Activated CD8-positive, alpha-beta T cell treated with anti-CD3 and anti-CD28 coated beads, Interleukin-2, amount 10 ng/mL, durations not matched to agents 7 days and 5 days (primary cell): ENCODE measurements at regions not wholly inside any gene's neighbourhood (a gene's known extent, or its start where the extent isn't known, plus 50 kb on each side); places are given as distances from the start of the nearest gene placed in this dataset.

Experiments used
- ATAC-seq: fragments of 150-1000 bp; cut with Tn5 transposase; one replicate; pipeline ENCODE4 v1.10.0; 2021; ENCODE audit warnings: moderate library complexity
- CTCF ChIA-PET: fragments of 350-600 bp; sonication (Branson Sonifier 250); formaldehyde crosslinking; loops from one replicate; lab custom pipeline; 2021; ENCODE audit warnings: antibody characterized with exemption; lab: Charles Lee
- POLR2A ChIA-PET: fragments of 350-600 bp; sonication (Branson Sonifier 250); formaldehyde crosslinking; loops from one replicate; lab custom pipeline; 2021; ENCODE audit warnings: antibody characterized with exemption; lab: Charles Lee
- DNase-seq: peaks from one replicate; pipeline ENCODE4 v3.0.0-alpha.2; 2020
- H3K27ac Mint-ChIP-seq: one replicate; pipeline ENCODE4 v1.8.0; 2021; ENCODE audit warnings: mild to moderate bottlenecking, mixed read lengths
- H3K27me3 Mint-ChIP-seq: one replicate; pipeline ENCODE4 v1.8.0; 2021; ENCODE audit warnings: low read depth, mixed read lengths
- H3K36me3 Mint-ChIP-seq: one replicate; pipeline ENCODE4 v1.8.0; 2021; ENCODE audit warnings: low read depth, mixed read lengths
- H3K4me1 Mint-ChIP-seq: one replicate; pipeline ENCODE4 v1.8.0; 2021; ENCODE audit warnings: low read depth, mixed read lengths
- H3K4me3 Mint-ChIP-seq: one replicate; pipeline ENCODE4 v1.8.0; 2021; ENCODE audit warnings: mild to moderate bottlenecking, mixed read lengths
- H3K9me3 Mint-ChIP-seq: one replicate; pipeline ENCODE4 v1.8.0; 2022; ENCODE audit warnings: mixed read lengths; ENCODE audit not compliant: insufficient read depth

GRCh38 chr6:53216301-53216700 is 67.7 kb upstream of the GCM1 start:
- no peaks in the 10 kb centered on the region for H3K27me3 Mint-ChIP-seq
- peaks cover 2% of the 10 kb centered on the region for H3K36me3 Mint-ChIP-seq
- H3K4me3 Mint-ChIP-seq: no peak overlapping the region
- peaks cover 4% of the 10 kb centered on the region for H3K9me3 Mint-ChIP-seq
- ATAC-seq: no peak
- H3K4me1 Mint-ChIP-seq: peaks cover 8% of the 10 kb centered on the region
- H3K27ac Mint-ChIP-seq: no peak overlapping the region
- ChIA-PET POLR2A (no interaction called here), CTCF (no interaction called here)
- no peak for DNase-seq

GRCh38 chr6:53214172-53214571 is 65.5 kb upstream of the GCM1 start:
- no peak for ATAC-seq
- Mint-ChIP-seq H3K4me3 (no peak overlapping the region), H3K27me3 (no peaks in the 10 kb centered on the region), H3K4me1 (peaks cover 8% of the 10 kb centered on the region), H3K36me3 (peaks cover 2% of the 10 kb centered on the region), H3K9me3 (peaks cover 4% of the 10 kb centered on the region), H3K27ac (no peak overlapping the region)
- ChIA-PET POLR2A (no interaction called here), CTCF (no interaction called here)
- no peak for DNase-seq

GRCh38 chr6:53210811-53211210 is 62.2 kb upstream of the GCM1 start:
- ATAC-seq (no peak), DNase-seq (no peak)
- H3K27ac Mint-ChIP-seq: no peak overlapping the region
- no peaks in the 10 kb centered on the region for H3K27me3 Mint-ChIP-seq
- H3K36me3 Mint-ChIP-seq: no peaks in the 10 kb centered on the region
- POLR2A ChIA-PET: no interaction called here
- CTCF ChIA-PET: interaction anchor here (0.8 kb wide), 1 partner anchor 38 kb away, joined by 3 read pairs; no protein-coding TSS in a partner anchor
- H3K4me3 Mint-ChIP-seq: no peak overlapping the region
- no peaks in the 10 kb centered on the region for H3K4me1 Mint-ChIP-seq
- peaks cover 4% of the 10 kb centered on the region for H3K9me3 Mint-ChIP-seq

- no peak overlapping the region for H3K27ac Mint-ChIP-seq
- H3K27me3 Mint-ChIP-seq: no peaks in the 10 kb centered on the region
- no peak overlapping the region for H3K4me3 Mint-ChIP-seq
- no peak for ATAC-seq
- ChIA-PET POLR2A (no interaction called here), CTCF (interaction anchor here (0.6 kb wide), 1 partner anchor 81 kb away, joined by 3 read pairs; no protein-coding TSS in a partner anchor)
- no peaks in the 10 kb centered on the region for H3K4me1 Mint-ChIP-seq
- no peaks in the 10 kb centered on the region for H3K36me3 Mint-ChIP-seq
- H3K9me3 Mint-ChIP-seq: peaks cover 4% of the 10 kb centered on the region
- no peak for DNase-seq
Measured at GRCh38 chr6:53209681-53210080, 61.0 kb upstream of the GCM1 start.

- ATAC-seq (no peak), DNase-seq (no peak)
- CTCF ChIA-PET: no interaction called here
- Mint-ChIP-seq H3K9me3 (no peaks in the 10 kb centered on the region), H3K36me3 (no peaks in the 10 kb centered on the region), H3K27me3 (no peaks in the 10 kb centered on the region), H3K4me1 (peaks cover 7% of the 10 kb centered on the region), H3K27ac (no peak overlapping the region), H3K4me3 (no peak overlapping the region)
- POLR2A ChIA-PET: no interaction called here
Measured at GRCh38 chr6:53205778-53206177, 57.1 kb upstream of the GCM1 start.

- ChIA-PET POLR2A (no interaction called here), CTCF (no interaction called here)
- Mint-ChIP-seq H3K4me3 (no peak overlapping the region), H3K4me1 (peaks cover 7% of the 10 kb centered on the region), H3K9me3 (no peaks in the 10 kb centered on the region), H3K27me3 (no peaks in the 10 kb centered on the region), H3K36me3 (no peaks in the 10 kb centered on the region), H3K27ac (no peak overlapping the region)
- DNase-seq: no peak
- no peak for ATAC-seq
Measured at GRCh38 chr6:53203483-53203882, 54.8 kb upstream of the GCM1 start.

GRCh38 chr6:53202052-53202451 is 53.4 kb upstream of the GCM1 start:
- ATAC-seq: no peak
- Mint-ChIP-seq H3K4me1 (peaks cover 7% of the 10 kb centered on the region), H3K27me3 (peaks cover 5% of the 10 kb centered on the region), H3K9me3 (no peaks in the 10 kb centered on the region), H3K36me3 (no peaks in the 10 kb centered on the region), H3K27ac (no peak overlapping the region), H3K4me3 (no peak overlapping the region)
- POLR2A ChIA-PET: no interaction called here
- DNase-seq: no peak
- CTCF ChIA-PET: no interaction called here

- Mint-ChIP-seq H3K9me3 (no peaks in the 10 kb centered on the region), H3K27me3 (peaks cover 5% of the 10 kb centered on the region), H3K4me1 (peaks cover 7% of the 10 kb centered on the region), H3K36me3 (no peaks in the 10 kb centered on the region), H3K27ac (no peak overlapping the region), H3K4me3 (no peak overlapping the region)
- ChIA-PET POLR2A (no interaction called here), CTCF (no interaction called here)
- DNase-seq (no peak), ATAC-seq (no peak)
Measured at GRCh38 chr6:53201270-53201669, 52.6 kb upstream of the GCM1 start.

GRCh38 chr6:53199765-53200164 is 51.1 kb upstream of the GCM1 start:
- Mint-ChIP-seq H3K36me3 (no peaks in the 10 kb centered on the region), H3K9me3 (no peaks in the 10 kb centered on the region), H3K27ac (no peak overlapping the region), H3K27me3 (peaks cover 5% of the 10 kb centered on the region), H3K4me1 (peaks cover 7% of the 10 kb centered on the region), H3K4me3 (no peak overlapping the region)
- ChIA-PET CTCF (no interaction called here), POLR2A (no interaction called here)
- DNase-seq (no peak), ATAC-seq (no peak)

- CTCF ChIA-PET: no interaction called here
- no peak overlapping the region for H3K27ac Mint-ChIP-seq
- no peak overlapping the region for H3K4me3 Mint-ChIP-seq
- DNase-seq: no peak
- H3K27me3 Mint-ChIP-seq: peaks cover 5% of the 10 kb centered on the region
- no peaks in the 10 kb centered on the region for H3K36me3 Mint-ChIP-seq
- peaks cover 7% of the 10 kb centered on the region for H3K4me1 Mint-ChIP-seq
- POLR2A ChIA-PET: no interaction called here
- no peaks in the 10 kb centered on the region for H3K9me3 Mint-ChIP-seq
- ATAC-seq: no peak
Measured at GRCh38 chr6:53199156-53199555, 50.5 kb upstream of the GCM1 start.
